Central memory CD8-positive, alpha-beta T cell (primary cell): ENCODE measurements at regions not wholly inside any gene's neighbourhood (a gene's known extent, or its start where the extent isn't known, plus 50 kb on each side); places are given as distances from the start of the nearest gene placed in this dataset.

ENCODE experiments used
- ATAC-seq: fragments of 150-1000 bp; cut with Tn5 transposase; replicated peaks from 2 replicates; pipeline ENCODE4 v1.10.0; 2022; ENCODE audit warnings: mild to moderate bottlenecking, moderate FRiP score, moderate number of reproducible peaks; ENCODE audit not compliant: poor library complexity, severe bottlenecking; ENCODE audit errors: extremely low read depth
- DNase-seq, 2 donors: peaks; one replicate each; pipeline ENCODE4 v3.0.0; 2021; ENCODE audit warnings: low spot score in 2 of 2
- H3K27ac Mint-ChIP-seq: one replicate; pipeline ENCODE4 v1.8.0; 2022; ENCODE audit warnings: low read depth, mild to moderate bottlenecking, moderate library complexity, mixed read lengths
- H3K27me3 Mint-ChIP-seq: one replicate; pipeline ENCODE4 v1.8.0; 2022; ENCODE audit warnings: mixed read lengths
- H3K36me3 Mint-ChIP-seq: one replicate; pipeline ENCODE4 v1.8.0; 2022; ENCODE audit warnings: mild to moderate bottlenecking, moderate library complexity, mixed read lengths; ENCODE audit not compliant: insufficient read depth
- H3K4me1 Mint-ChIP-seq: one replicate; pipeline ENCODE4 v1.8.0; 2022; ENCODE audit warnings: mixed read lengths
- H3K4me3 Mint-ChIP-seq: one replicate; pipeline ENCODE4 v1.8.0; 2022; ENCODE audit warnings: mild to moderate bottlenecking, moderate library complexity, mixed read lengths
- H3K9me3 Mint-ChIP-seq: one replicate; pipeline ENCODE4 v1.8.0; 2022; ENCODE audit warnings: mixed read lengths

DNA sequence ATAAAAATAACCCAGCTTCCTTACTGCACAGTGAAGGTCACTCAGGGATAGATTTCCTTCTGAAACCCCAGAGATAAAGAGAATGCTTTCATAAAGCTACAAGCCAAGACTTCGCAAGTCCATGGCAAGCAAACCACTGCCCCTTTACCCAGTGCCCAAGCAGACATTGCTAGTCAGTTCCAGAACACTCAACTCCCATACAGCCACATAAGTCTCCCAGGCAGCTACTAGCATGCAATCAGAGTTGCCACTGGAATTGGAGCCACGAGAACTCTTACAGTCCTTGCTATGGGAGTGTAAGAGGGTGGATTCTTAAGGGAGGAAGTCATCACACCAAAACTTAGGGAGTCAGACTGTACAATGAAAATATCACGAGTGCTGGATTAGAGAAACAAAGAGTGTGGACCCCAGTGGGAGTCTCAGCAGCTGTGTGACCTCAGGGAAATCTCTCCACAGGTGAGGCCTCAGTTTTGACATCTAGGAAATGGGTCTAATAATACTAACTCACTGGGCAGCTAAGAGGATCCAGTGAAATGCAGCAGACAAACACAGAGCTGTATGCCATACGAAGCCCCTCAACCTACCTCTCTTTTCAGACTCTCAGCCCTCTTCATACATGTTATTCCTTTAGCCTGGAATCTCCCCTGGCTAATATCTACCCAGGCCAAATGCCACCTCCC, 526.6 kb downstream of the MN1 start:
- Mint-ChIP-seq H3K4me3 (no peak overlapping the region), H3K9me3 (no peaks in the 10 kb centered on the region), H3K27me3 (peaks cover 55% of the 10 kb centered on the region), H3K4me1 (no peaks in the 10 kb centered on the region), H3K27ac (no peak overlapping the region), H3K36me3 (no peaks in the 10 kb centered on the region)
- ATAC-seq (no peak), DNase-seq (no peak)

- Mint-ChIP-seq H3K36me3 (no peaks in the 10 kb centered on the region), H3K4me1 (no peaks in the 10 kb centered on the region), H3K4me3 (no peak overlapping the region), H3K27ac (no peak overlapping the region), H3K27me3 (peaks cover 17% of the 10 kb centered on the region), H3K9me3 (no peaks in the 10 kb centered on the region)
- DNase-seq (no peak), ATAC-seq (no peak)
Observed at GRCh38 chr22:27278946-27279345, 522.6 kb downstream of the MN1 start.

DNA sequence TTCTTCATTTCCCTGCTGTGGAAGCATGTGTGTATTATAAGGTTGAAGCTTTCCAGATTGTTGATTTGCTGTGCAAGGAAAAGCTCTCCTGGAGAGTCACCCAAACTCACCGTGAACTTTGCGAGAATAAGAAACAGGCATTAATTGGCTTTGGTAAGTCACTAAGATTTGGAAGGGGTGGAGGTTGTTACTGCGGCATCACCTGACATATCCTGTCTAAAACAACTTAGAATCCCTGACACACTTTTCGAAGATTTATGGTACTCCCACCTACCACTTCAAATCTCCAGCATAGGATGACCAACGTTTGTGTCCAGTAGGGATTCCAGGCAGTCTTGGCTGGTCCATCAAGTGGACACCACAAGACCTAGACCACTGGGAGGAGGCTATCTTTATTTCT, 518.3 kb downstream of the MN1 start:
- H3K27ac Mint-ChIP-seq = no peak overlapping the region
- no peak for DNase-seq
- no peak for ATAC-seq
- H3K4me1 Mint-ChIP-seq = no peaks in the 10 kb centered on the region
- H3K4me3 Mint-ChIP-seq = no peak overlapping the region
- no peaks in the 10 kb centered on the region for H3K36me3 Mint-ChIP-seq
- no peaks in the 10 kb centered on the region for H3K9me3 Mint-ChIP-seq
- H3K27me3 Mint-ChIP-seq = no peaks in the 10 kb centered on the region

DNA sequence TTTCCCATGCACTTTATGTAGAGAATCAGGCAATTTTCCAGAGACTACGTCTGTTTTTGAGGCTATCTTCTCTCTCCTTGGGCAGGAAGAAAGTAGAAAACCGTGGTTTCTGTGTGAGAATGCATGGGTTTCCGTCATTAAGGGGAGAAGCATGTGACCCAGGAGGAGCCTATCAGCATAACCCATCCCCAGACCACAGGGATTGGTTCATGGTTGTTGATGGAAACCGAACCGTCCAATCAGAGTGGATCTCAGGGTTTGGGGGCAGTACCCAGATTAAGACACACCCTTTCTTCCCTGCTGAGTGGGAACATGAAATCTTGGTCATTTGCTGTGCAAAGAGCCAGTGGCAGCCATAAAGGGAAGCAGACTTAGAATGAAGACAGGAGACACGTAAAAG, 517.8 kb downstream of the MN1 start:
- Mint-ChIP-seq H3K36me3 (no peaks in the 10 kb centered on the region), H3K4me1 (no peaks in the 10 kb centered on the region), H3K27me3 (no peaks in the 10 kb centered on the region), H3K9me3 (no peaks in the 10 kb centered on the region), H3K4me3 (no peak overlapping the region), H3K27ac (no peak overlapping the region)
- ATAC-seq (no peak), DNase-seq (no peak)

DNA sequence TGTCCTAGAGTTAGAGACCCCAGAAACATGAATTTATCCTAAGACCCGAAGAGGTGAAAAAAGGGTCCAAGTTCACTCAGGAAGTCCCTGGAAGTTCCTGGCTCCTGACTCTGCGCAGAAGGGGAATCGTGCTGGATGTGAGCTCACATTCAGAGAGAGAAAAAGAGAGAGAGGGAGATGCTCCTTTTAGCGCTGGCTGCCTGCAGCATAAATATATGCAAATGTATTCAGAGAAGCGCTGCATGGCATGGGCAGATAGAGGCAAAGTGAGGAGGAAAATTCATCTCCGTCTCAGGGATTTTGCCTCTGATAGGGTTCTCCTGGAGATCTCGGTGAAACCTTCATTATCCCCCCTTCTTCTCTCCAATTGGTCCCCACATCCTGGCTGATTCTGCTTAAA, 517.2 kb downstream of the MN1 start:
- Mint-ChIP-seq H3K36me3 (no peaks in the 10 kb centered on the region), H3K4me1 (no peaks in the 10 kb centered on the region), H3K27ac (no peak overlapping the region), H3K4me3 (no peak overlapping the region), H3K9me3 (no peaks in the 10 kb centered on the region), H3K27me3 (no peaks in the 10 kb centered on the region)
- ATAC-seq (no peak), DNase-seq (no peak)

DNA sequence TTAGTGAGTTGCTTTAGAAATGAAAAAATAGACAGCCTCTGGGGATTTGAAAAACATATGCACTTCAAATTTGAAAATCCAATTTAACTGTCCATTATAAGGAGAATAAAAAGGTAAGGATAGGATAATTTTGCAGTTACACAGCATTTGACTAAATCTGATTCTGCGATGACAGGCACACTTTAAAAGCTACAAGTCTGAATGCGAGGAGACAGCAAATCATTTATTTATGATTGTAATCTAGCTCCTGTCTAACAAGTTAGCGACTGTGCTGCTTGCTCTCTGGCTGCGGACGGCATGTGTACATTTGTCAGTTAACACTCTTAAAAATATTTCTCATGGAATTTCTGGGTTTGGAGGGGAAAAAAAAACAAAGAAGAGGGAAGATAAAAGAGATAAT, 514.8 kb downstream of the MN1 start:
- Mint-ChIP-seq H3K27me3 (no peaks in the 10 kb centered on the region), H3K27ac (no peak overlapping the region), H3K4me3 (no peak overlapping the region), H3K9me3 (no peaks in the 10 kb centered on the region), H3K4me1 (no peaks in the 10 kb centered on the region), H3K36me3 (no peaks in the 10 kb centered on the region)
- DNase-seq (no peak), ATAC-seq (no peak)

- no peak overlapping the region for H3K27ac Mint-ChIP-seq
- no peak for DNase-seq
- no peaks in the 10 kb centered on the region for H3K36me3 Mint-ChIP-seq
- no peak for ATAC-seq
- no peaks in the 10 kb centered on the region for H3K9me3 Mint-ChIP-seq
- H3K4me1 Mint-ChIP-seq = no peaks in the 10 kb centered on the region
- peaks cover 29% of the 10 kb centered on the region for H3K27me3 Mint-ChIP-seq
- no peak overlapping the region for H3K4me3 Mint-ChIP-seq
Observed at GRCh38 chr22:27292542-27293299, 508.8 kb downstream of the MN1 start.

GRCh38 chr22:27293721-27294445, 507.7 kb downstream of the MN1 start:
- Mint-ChIP-seq H3K9me3 (no peaks in the 10 kb centered on the region), H3K4me1 (no peaks in the 10 kb centered on the region), H3K4me3 (no peak overlapping the region), H3K27ac (no peak overlapping the region), H3K36me3 (no peaks in the 10 kb centered on the region), H3K27me3 (peaks cover 40% of the 10 kb centered on the region)
- ATAC-seq (no peak), DNase-seq (no peak)

DNA sequence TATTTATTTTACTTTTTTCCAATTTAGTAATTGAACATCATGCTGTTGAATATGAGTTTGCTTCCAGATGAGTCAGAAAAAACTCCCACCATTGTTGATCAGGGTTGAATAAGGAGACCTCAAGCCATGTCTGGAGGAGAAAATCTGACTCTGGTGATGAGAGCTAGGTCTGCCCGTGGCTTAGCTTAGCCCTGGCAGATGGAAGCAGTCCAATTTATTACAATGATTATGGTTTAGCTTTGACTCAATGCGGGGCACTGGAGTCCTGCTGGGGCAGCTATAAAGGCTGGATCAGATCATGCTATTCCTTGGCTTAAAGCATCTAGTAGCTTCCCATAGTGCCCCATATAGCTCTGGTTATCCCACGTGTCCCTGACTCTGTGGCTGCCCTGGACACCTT, 506.5 kb downstream of the MN1 start:
- Mint-ChIP-seq H3K9me3 (no peaks in the 10 kb centered on the region), H3K27me3 (peaks cover 47% of the 10 kb centered on the region), H3K4me3 (no peak overlapping the region), H3K27ac (no peak overlapping the region), H3K36me3 (no peaks in the 10 kb centered on the region), H3K4me1 (no peaks in the 10 kb centered on the region)
- no peak for DNase-seq
- no peak for ATAC-seq

- Mint-ChIP-seq H3K27me3 (peaks cover 47% of the 10 kb centered on the region), H3K4me1 (no peaks in the 10 kb centered on the region), H3K4me3 (no peak overlapping the region), H3K27ac (no peak overlapping the region), H3K36me3 (no peaks in the 10 kb centered on the region), H3K9me3 (no peaks in the 10 kb centered on the region)
- no peak for DNase-seq
- no peak for ATAC-seq
Observed at GRCh38 chr22:27295605-27296004, 506.0 kb downstream of the MN1 start.

- DNase-seq = no peak
- Mint-ChIP-seq H3K4me1 (no peaks in the 10 kb centered on the region), H3K27ac (no peak overlapping the region), H3K27me3 (peaks cover 47% of the 10 kb centered on the region), H3K9me3 (no peaks in the 10 kb centered on the region), H3K36me3 (no peaks in the 10 kb centered on the region), H3K4me3 (no peak overlapping the region)
- ATAC-seq = no peak
Observed at GRCh38 chr22:27296091-27296675, 505.4 kb downstream of the MN1 start.

- ATAC-seq (no peak), DNase-seq (no peak)
- Mint-ChIP-seq H3K27ac (no peak overlapping the region), H3K27me3 (peaks cover 47% of the 10 kb centered on the region), H3K4me3 (no peak overlapping the region), H3K4me1 (no peaks in the 10 kb centered on the region), H3K9me3 (no peaks in the 10 kb centered on the region), H3K36me3 (no peaks in the 10 kb centered on the region)
Observed at GRCh38 chr22:27297125-27297524, 504.4 kb downstream of the MN1 start.
